AG10803 (cell line): ENCODE measurements at regions not wholly inside any gene's neighbourhood (a gene's known extent, or its start where the extent isn't known, plus 50 kb on each side); places are given as distances from the start of the nearest gene placed in this dataset.

ENCODE experiments used
- DNase-seq: peaks from one replicate; pipeline ENCODE4 v3.0.0; 2010; ENCODE audit warnings: low read depth
- H3K4me3 ChIP-seq: 2 replicates; pipeline ENCODE4 v1.5.1; 2011; ENCODE audit warnings: mild to moderate bottlenecking, low read length, control low read depth
- TF ChIP-seq, protein P1 (sequence below): conservative IDR thresholded peaks from 2 replicates; pipeline ENCODE4 v1.5.1; 2011; ENCODE audit warnings: mild to moderate bottlenecking, low read length, control low read depth, inconsistent platforms

GRCh38 chr2:16716944-16717343, 51.3 kb upstream of the CYRIA start:
- TF ChIP-seq, protein P1, sequence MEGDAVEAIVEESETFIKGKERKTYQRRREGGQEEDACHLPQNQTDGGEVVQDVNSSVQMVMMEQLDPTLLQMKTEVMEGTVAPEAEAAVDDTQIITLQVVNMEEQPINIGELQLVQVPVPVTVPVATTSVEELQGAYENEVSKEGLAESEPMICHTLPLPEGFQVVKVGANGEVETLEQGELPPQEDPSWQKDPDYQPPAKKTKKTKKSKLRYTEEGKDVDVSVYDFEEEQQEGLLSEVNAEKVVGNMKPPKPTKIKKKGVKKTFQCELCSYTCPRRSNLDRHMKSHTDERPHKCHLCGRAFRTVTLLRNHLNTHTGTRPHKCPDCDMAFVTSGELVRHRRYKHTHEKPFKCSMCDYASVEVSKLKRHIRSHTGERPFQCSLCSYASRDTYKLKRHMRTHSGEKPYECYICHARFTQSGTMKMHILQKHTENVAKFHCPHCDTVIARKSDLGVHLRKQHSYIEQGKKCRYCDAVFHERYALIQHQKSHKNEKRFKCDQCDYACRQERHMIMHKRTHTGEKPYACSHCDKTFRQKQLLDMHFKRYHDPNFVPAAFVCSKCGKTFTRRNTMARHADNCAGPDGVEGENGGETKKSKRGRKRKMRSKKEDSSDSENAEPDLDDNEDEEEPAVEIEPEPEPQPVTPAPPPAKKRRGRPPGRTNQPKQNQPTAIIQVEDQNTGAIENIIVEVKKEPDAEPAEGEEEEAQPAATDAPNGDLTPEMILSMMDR: no peak
- no peak for DNase-seq
- no peak overlapping the region for H3K4me3 ChIP-seq

DNA sequence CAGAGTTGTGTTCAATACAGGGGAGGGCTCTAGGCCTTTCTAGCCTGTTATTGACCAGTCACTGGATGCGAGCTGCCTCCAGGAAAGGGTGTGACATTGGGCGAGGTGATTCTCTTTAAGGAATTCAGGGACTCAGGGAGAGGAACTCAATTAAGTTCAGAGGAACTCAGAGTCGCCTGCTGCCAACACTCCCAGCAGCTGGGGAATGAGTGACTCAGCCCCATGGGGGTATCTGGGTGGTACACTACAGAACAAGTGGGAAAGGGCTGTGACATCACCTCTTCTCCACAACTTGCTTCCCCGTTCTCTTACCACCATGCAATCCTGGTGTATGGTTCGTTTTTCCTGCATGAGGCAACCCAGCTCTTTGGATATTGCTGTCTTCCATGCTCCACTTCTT, 50.4 kb upstream of the CYRIA start:
- no peak overlapping the region for H3K4me3 ChIP-seq
- no peak for DNase-seq
- TF ChIP-seq, protein P1: no peak
